NB4 (cell line): ENCODE measurements at regions not wholly inside any gene's neighbourhood (a gene's known extent, or its start where the extent isn't known, plus 50 kb on each side); places are given as distances from the start of the nearest gene placed in this dataset.

ENCODE experiments used
- CTCF ChIP-seq: IDR thresholded peaks from one replicate; pipeline ENCODE4 v1.5.1; 2012; ENCODE audit warnings: low read depth, low read length
- MAX ChIP-seq: IDR thresholded peaks from 2 replicates; pipeline ENCODE4 v1.6.1; 2011; ENCODE audit warnings: low read depth, low read length
- MYC ChIP-seq: IDR thresholded peaks from 2 replicates; pipeline ENCODE4 v1.6.1; 2011; ENCODE audit warnings: low read depth, low read length
- POLR2A ChIP-seq: IDR thresholded peaks from 2 replicates; pipeline ENCODE4 v1.6.1; 2011; ENCODE audit warnings: mild to moderate bottlenecking; ENCODE audit not compliant: insufficient read length; ENCODE audit errors: extremely low read depth

- TF ChIP-seq POLR2A: no peak
- TF ChIP-seq CTCF: no peak
- TF ChIP-seq MAX: no peak
- no peak for TF ChIP-seq MYC
Observed at GRCh38 chr5:108523360-108523759, 141.5 kb upstream of the FBXL17 start.
